Gastroesophageal sphincter (tissue), 4 donors: ENCODE measurements at regions not wholly inside any gene's neighbourhood (a gene's known extent, or its start where the extent isn't known, plus 50 kb on each side); places are given as distances from the start of the nearest gene placed in this dataset.

ENCODE experiments used
- ATAC-seq: fragments of 150-250 bp; one replicate; pipeline ENCODE4 v1.9.1; 2016; ENCODE audit warnings: mild to moderate bottlenecking, moderate library complexity
- H3K27ac ChIP-seq, 4 donors: fragments of 200-600 bp; sonication (generic) in 3 of 4; 1 replicate in 3 of 4; 2 replicates in 1 of 4; pipeline ENCODE4 v1.5.1; 2016 to 2019
- H3K27me3 ChIP-seq: fragments of 200-600 bp; sonication (generic); one replicate; pipeline ENCODE4 v1.5.1; 2019
- H3K36me3 ChIP-seq, 2 donors: fragments of 200-600 bp; sonication (generic); one replicate each; pipeline ENCODE4 v1.5.1; 2019; ENCODE audit warnings: control low read depth in 1 of 2
- H3K4me1 ChIP-seq, 3 donors: fragments of 200-600 bp; sonication (generic); 1 replicate in 2 of 3; 2 replicates in 1 of 3; pipeline ENCODE4 v1.5.1; 2016 to 2019; ENCODE audit warnings: control low read depth in 2 of 3
- H3K4me3 ChIP-seq, 2 donors: fragments of 200-600 bp; sonication (generic); one replicate each; pipeline ENCODE4 v1.5.1; 2019; ENCODE audit warnings: mild to moderate bottlenecking in 1 of 2, moderate library complexity in 1 of 2
- H3K9me3 ChIP-seq, 3 donors: fragments of 200-600 bp; sonication (generic); one replicate each; pipeline ENCODE4 v1.5.1; 2017 to 2019; ENCODE audit warnings: control low read depth in 2 of 3
- EP300 ChIP-seq: sonication (generic); formaldehyde crosslinking; IDR thresholded peaks from one replicate; pipeline ENCODE4 v1.6.1; 2017; ENCODE audit warnings: antibody characterized with exemption, mild to moderate bottlenecking
- POLR2A ChIP-seq, 2 donors: fragments of 450-650 bp; IDR thresholded peaks; one replicate each; pipeline ENCODE4 v1.6.1; 2017; ENCODE audit warnings: antibody characterized with exemption in 2 of 2, mild to moderate bottlenecking in 2 of 2, moderate library complexity in 1 of 2
- POLR2AphosphoS5 ChIP-seq: sonication (generic); formaldehyde crosslinking; IDR thresholded peaks from one replicate; pipeline ENCODE4 v1.6.1; 2017; ENCODE audit warnings: antibody characterized with exemption
- WGBS, 2 donors: methylation state at CpG; one replicate each; pipeline ENCODE4 v1.1.5; 2018; ENCODE audit warnings: low coverage in 1 of 2; 5-methylcytosine and 5-hydroxymethylcytosine counted together
- TF ChIP-seq, protein P1 (sequence below), 4 experiments: fragments of 200-600 bp in 2 of 4; fragments of 450-650 bp in 2 of 4; sonication (generic) in 1 of 4; IDR thresholded peaks; one replicate each; pipeline ENCODE4 v1.5.1; 2017 to 2019; ENCODE audit warnings: antibody characterized with exemption in 4 of 4, mild to moderate bottlenecking in 2 of 4, moderate library complexity in 2 of 4

DNA sequence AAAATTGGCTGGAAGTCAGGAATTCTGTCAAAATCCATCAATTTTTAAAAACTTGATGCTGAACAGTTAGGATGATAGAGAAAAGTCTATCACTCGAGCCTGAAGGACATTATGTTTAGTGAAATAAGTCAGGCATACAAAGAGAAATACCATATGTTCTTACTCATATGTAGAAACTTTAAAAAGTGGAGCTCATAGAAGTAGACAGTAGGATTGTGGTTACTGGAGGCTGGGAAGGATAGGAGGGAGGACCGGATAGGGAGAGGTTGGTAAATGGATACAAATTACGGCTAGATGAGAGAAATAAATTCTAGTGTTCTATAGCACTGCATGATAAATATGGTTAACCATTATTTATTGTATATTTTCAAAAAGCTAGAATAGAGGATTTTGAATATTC is 389.5 kb upstream of the RASGRP1 start:
- no peaks in the 10 kb centered on the region for H3K36me3 ChIP-seq
- no peaks in the 10 kb centered on the region for H3K4me1 ChIP-seq
- no peak overlapping the region for H3K27ac ChIP-seq
- TF ChIP-seq, protein P1, sequence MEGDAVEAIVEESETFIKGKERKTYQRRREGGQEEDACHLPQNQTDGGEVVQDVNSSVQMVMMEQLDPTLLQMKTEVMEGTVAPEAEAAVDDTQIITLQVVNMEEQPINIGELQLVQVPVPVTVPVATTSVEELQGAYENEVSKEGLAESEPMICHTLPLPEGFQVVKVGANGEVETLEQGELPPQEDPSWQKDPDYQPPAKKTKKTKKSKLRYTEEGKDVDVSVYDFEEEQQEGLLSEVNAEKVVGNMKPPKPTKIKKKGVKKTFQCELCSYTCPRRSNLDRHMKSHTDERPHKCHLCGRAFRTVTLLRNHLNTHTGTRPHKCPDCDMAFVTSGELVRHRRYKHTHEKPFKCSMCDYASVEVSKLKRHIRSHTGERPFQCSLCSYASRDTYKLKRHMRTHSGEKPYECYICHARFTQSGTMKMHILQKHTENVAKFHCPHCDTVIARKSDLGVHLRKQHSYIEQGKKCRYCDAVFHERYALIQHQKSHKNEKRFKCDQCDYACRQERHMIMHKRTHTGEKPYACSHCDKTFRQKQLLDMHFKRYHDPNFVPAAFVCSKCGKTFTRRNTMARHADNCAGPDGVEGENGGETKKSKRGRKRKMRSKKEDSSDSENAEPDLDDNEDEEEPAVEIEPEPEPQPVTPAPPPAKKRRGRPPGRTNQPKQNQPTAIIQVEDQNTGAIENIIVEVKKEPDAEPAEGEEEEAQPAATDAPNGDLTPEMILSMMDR (IDR thresholded peaks at IDR 0.05), result no peak
- TF ChIP-seq EP300 (no peak), POLR2A (IDR thresholded peaks at IDR 0.05) (no peak)
- WGBS, 2 donors, result 85 to 93% methylated on average over 3 of the region's 3 CpGs
- H3K9me3 ChIP-seq, result no peaks in the 10 kb centered on the region
- no peaks in the 10 kb centered on the region for H3K27me3 ChIP-seq
- no peak overlapping the region for H3K4me3 ChIP-seq
- ATAC-seq, result no peak

DNA sequence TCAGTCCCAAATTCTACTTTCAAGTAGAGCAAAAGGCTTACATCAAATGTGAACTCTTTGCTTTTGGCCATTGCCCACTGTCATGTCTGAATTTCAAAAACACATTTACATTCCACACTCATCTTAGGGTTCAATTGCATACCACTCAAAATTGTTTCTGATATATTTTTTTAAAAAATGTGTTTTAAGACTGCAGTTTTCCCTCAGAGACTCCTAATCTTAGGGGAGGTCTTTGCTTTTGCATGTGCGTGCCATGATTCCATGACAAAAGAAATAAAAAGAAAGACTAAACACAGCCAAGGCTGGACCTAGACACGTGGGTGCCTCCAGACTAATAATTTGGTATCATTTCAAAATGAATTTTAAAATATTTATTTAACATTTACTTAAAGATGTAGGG is 396.8 kb upstream of the RASGRP1 start:
- 19 to 47% methylated on average over 2 of the region's 2 CpGs for WGBS, 2 donors
- Histone ChIP-seq H3K4me1 (peaks cover 0 to 12% (median 0%) of the 10 kb centered on the region in 3 donors), H3K27ac (no peak overlapping the region), H3K36me3 (no peaks in the 10 kb centered on the region), H3K4me3 (no peak overlapping the region), H3K9me3 (no peaks in the 10 kb centered on the region), H3K27me3 (no peaks in the 10 kb centered on the region)
- TF ChIP-seq, protein P1 (IDR thresholded peaks at IDR 0.05), result no peak
- TF ChIP-seq EP300 (no peak), POLR2A (IDR thresholded peaks at IDR 0.05) (no peak), POLR2AphosphoS5 (no peak)
- no peak for ATAC-seq

DNA sequence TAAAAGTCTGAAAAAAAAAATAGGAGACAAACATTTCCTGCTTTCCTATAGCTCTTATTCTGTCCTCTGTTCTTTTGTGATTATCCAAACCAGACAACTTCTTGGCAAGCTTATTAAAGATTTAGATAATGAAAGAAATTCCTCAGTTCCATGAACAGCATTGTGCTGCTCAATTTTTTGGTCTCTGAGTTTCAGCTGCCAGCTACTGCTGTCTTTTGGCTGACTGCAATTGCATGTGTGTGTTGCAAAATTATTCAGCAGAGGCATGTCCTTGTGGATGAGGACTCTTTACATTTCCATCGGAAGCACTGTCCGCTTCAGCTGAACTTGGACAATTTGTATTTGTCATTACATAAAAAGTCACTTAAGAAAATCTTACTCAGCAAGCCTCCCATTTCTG is 397.3 kb upstream of the RASGRP1 start:
- no peaks in the 10 kb centered on the region for H3K9me3 ChIP-seq
- WGBS, 2 donors, result 12 to 44% methylated on average over 2 of the region's 2 CpGs
- TF ChIP-seq, protein P1 (IDR thresholded peaks at IDR 0.05), result no peak
- TF ChIP-seq POLR2A (IDR thresholded peaks at IDR 0.05), result no peak
- TF ChIP-seq EP300, result no peak
- TF ChIP-seq POLR2AphosphoS5, result no peak
- H3K4me3 ChIP-seq, result no peak overlapping the region
- ATAC-seq, result no peak
- H3K4me1 ChIP-seq, result peaks cover 0 to 12% (median 0%) of the 10 kb centered on the region in 3 donors
- H3K27me3 ChIP-seq, result no peaks in the 10 kb centered on the region
- H3K27ac ChIP-seq, result no peak overlapping the region
- no peaks in the 10 kb centered on the region for H3K36me3 ChIP-seq

DNA sequence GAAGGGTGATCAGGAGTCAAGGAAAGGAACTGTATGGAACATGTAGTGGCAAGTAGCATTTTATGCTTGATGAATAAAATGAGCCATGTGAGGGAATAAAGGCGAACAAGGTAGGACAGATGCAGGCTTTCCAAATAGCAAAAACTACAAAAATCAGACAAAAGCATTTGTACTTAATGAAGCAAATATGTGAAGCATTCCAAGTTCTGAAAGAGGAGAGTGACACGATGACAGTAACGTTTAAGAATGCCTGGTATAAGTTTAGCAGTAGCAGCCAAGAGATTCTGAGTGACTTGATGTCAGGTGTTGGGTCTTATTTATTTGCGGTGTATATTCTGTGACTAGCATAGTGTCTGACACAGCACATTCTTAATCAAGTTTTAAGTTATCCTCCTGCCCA is 408.2 kb upstream of the RASGRP1 start:
- no peak for ATAC-seq
- H3K4me3 ChIP-seq, result no peak overlapping the region
- 97 to 100% methylated on average over 2 to 4 of the region's 4 CpGs for WGBS, 2 donors
- H3K27me3 ChIP-seq, result no peaks in the 10 kb centered on the region
- no peak overlapping the region for H3K27ac ChIP-seq
- H3K36me3 ChIP-seq, result no peaks in the 10 kb centered on the region
- TF ChIP-seq POLR2A (IDR thresholded peaks at IDR 0.05) (no peak), POLR2AphosphoS5 (no peak), EP300 (no peak)
- TF ChIP-seq, protein P1 (IDR thresholded peaks at IDR 0.05), result no peak
- no peaks in the 10 kb centered on the region for H3K9me3 ChIP-seq
- no peaks in the 10 kb centered on the region for H3K4me1 ChIP-seq

DNA sequence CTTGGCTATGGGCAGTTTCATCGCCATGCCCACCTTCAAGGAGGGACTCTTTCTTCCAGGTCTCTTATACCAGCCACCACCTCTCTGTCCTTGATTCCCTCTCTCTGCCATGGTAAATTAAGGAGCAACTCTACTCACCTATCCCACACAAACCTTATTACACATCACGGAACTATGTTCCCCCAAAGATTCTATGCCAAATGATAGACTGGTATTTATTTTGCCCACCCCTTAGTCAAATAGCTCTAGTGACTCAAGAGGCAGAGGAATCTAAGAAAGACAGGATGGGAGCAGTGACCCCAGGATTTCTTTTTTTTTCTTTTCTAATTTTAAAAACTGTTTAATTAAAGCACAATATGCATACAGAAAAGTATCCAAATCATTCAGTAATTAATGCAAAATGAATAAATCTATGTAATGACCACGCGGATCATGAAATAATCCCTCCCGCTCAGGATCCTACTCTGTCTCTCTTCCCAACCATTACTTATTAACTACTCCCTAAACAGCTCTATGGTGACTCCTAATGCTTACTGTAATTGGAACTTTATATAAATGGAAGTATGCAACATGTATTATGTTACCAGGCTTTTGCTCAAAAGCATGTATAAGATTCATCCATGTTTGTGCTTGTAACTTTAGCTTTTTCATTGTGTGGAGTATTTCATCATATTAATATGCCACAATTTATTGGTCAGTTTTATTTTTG is 410.8 kb upstream of the RASGRP1 start:
- no peak overlapping the region for H3K27ac ChIP-seq
- no peak for ATAC-seq
- no peak overlapping the region for H3K4me3 ChIP-seq
- no peak for TF ChIP-seq EP300
- no peak for TF ChIP-seq POLR2AphosphoS5
- no peak for TF ChIP-seq POLR2A (IDR thresholded peaks at IDR 0.05)
- TF ChIP-seq, protein P1 (IDR thresholded peaks at IDR 0.05), result no peak
- H3K27me3 ChIP-seq, result no peaks in the 10 kb centered on the region
- no peaks in the 10 kb centered on the region for H3K4me1 ChIP-seq
- H3K36me3 ChIP-seq, result no peaks in the 10 kb centered on the region
- H3K9me3 ChIP-seq, result no peaks in the 10 kb centered on the region
- 93 to 100% methylated on average over 4 of the region's 5 CpGs for WGBS, 2 donors
